HUES6 (cell line): ENCODE measurements at regions not wholly inside any gene's neighbourhood (a gene's known extent, or its start where the extent isn't known, plus 50 kb on each side); places are given as distances from the start of the nearest gene placed in this dataset.
"Not testable (repeated sequence)": the region's sequence is repeated elsewhere in the genome, so short reads cannot be mapped to it uniquely, and the experiment has no call there.

Source experiments
- H3K27ac ChIP-seq: 2 replicates; pipeline ENCODE4 v1.7.0; 2013; ENCODE audit warnings: low read depth, mild to moderate bottlenecking, low read length, inconsistent platforms
- H3K27me3 ChIP-seq: 2 replicates; pipeline ENCODE4 v1.6.1; 2013; ENCODE audit warnings: low read length; ENCODE audit not compliant: control insufficient read depth, insufficient read depth
- H3K36me3 ChIP-seq: 2 replicates; pipeline ENCODE4 v1.6.1; 2013; ENCODE audit warnings: low read length; ENCODE audit not compliant: control insufficient read depth, insufficient read depth
- H3K4me1 ChIP-seq: 2 replicates; pipeline ENCODE4 v1.6.1; 2013; ENCODE audit warnings: low read length; ENCODE audit not compliant: control insufficient read depth, insufficient read depth
- H3K4me3 ChIP-seq: 2 replicates; pipeline ENCODE4 v1.5.1; 2013; ENCODE audit warnings: low read depth, low read length
- H3K9ac ChIP-seq: one replicate; pipeline ENCODE4 v1.6.1; 2013; ENCODE audit warnings: mild to moderate bottlenecking, low read length
- H3K9me3 ChIP-seq: 2 replicates; pipeline ENCODE4 v1.6.1; 2013; ENCODE audit warnings: low read depth, low read length; ENCODE audit not compliant: control insufficient read depth, insufficient read depth

DNA sequence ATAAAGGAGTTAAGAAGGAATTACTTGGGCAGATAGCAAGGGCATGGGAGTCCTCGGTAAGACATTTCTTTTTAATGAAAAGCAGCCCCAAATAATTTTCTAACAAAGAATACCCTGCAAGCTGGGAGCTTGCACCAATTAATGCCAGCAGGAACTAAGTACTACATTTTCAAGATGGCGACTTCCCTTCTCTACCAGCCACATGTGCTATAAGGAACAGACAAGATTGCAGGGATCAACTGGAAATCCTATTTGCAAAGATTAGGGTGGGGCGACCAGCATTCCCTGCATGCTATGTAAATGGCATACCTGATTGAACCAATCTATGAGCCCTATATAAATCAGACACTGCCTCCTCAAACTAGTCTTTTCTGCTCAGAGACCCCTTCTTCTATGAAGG, 827.5 kb downstream of the ADCYAP1 start:
- Histone ChIP-seq H3K4me3 (no peak overlapping the region), H3K36me3 (no peaks in the 10 kb centered on the region), H3K4me1 (no peaks in the 10 kb centered on the region), H3K27ac (no peak overlapping the region), H3K27me3 (no peaks in the 10 kb centered on the region), H3K9ac (no peak overlapping the region), H3K9me3 (no peaks in the 10 kb centered on the region)

DNA sequence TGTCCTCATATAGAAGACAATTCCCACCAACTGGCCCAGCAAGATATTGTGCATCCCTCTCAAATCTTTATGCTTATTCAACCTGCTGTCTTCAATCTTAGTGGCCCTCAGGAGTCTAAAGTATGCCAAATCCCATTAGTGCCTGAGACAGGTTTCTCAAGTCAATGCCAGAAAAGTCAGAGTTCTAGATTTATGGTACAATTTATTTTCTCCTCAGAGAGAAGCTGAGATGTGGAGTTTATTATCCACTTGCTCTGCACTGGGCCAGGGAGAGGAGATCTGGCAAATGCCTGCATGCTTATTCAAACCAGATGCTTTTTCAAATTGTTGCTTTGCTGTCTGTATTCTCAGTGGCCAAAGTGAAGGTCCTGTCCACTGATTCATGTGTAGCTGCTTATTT, 825.2 kb downstream of the METTL4 start:
- no peaks in the 10 kb centered on the region for H3K27me3 ChIP-seq
- no peaks in the 10 kb centered on the region for H3K36me3 ChIP-seq
- no peak overlapping the region for H3K27ac ChIP-seq
- H3K4me1 ChIP-seq: no peaks in the 10 kb centered on the region
- no peak overlapping the region for H3K4me3 ChIP-seq
- H3K9me3 ChIP-seq: no peaks in the 10 kb centered on the region
- no peak overlapping the region for H3K9ac ChIP-seq

DNA sequence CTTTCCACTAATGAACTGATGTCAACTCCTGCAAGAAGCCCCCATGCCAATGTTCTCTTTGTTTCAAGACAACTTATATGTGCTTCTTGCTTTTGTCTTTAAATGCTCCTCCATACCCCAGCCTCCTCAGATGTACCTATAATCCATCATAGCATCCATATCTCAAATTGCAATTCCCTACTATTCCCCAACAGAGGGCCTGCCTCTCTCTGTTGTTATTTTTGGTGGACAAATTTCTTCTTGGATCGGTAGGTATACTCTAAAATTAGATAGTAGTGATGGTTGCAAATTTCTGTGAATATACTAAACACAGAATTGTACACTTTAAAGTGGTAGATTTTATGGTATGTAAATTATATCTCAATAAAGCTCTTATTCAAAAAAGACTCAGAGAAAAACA, 820.1 kb downstream of the METTL4 start:
- no peaks in the 10 kb centered on the region for H3K9me3 ChIP-seq

DNA sequence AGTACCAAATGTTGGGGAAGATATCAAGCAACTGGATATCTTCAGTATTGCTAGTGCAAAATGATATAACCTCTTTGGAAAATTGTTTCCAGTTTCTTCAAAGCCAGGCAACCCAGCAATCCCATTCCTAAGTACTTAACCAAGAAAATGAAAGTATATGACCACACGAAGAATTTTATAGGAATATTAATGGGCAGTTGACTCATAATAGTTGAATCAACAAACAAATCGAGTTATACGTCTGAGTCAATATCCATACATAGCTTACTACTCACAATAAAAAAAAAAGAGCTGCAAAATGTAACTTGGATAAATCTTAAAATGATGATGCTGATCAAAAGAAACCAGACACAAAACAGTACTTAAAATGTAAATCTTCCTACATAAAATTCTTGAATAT, 810.4 kb downstream of the METTL4 start:
- Histone ChIP-seq H3K9ac (no peak overlapping the region), H3K9me3 (no peaks in the 10 kb centered on the region), H3K4me1 (no peaks in the 10 kb centered on the region), H3K36me3 (no peaks in the 10 kb centered on the region), H3K4me3 (no peak overlapping the region), H3K27ac (no peak overlapping the region), H3K27me3 (no peaks in the 10 kb centered on the region)

More for the DNA sequence above, 820.1 kb downstream of the METTL4 start:
- H3K4me3 ChIP-seq: no peak overlapping the region
- no peaks in the 10 kb centered on the region for H3K36me3 ChIP-seq
- H3K27ac ChIP-seq: no peak overlapping the region
- H3K27me3 ChIP-seq: no peaks in the 10 kb centered on the region
- no peak overlapping the region for H3K9ac ChIP-seq
- H3K4me1 ChIP-seq: no peaks in the 10 kb centered on the region

- Histone ChIP-seq H3K9me3 (no peaks in the 10 kb centered on the region), H3K36me3 (no peaks in the 10 kb centered on the region), H3K4me1 (no peaks in the 10 kb centered on the region), H3K27me3 (no peaks in the 10 kb centered on the region), H3K9ac (no peak overlapping the region), H3K27ac (no peak overlapping the region), H3K4me3 (no peak overlapping the region)
Measured at GRCh38 chr18:1774261-1774660, 797.0 kb downstream of the METTL4 start.

GRCh38 chr18:1777843-1778242, 793.5 kb downstream of the METTL4 start:
- no peaks in the 10 kb centered on the region for H3K36me3 ChIP-seq
- no peak overlapping the region for H3K27ac ChIP-seq
- H3K9me3 ChIP-seq: no peaks in the 10 kb centered on the region
- H3K27me3 ChIP-seq: no peaks in the 10 kb centered on the region
- H3K4me3 ChIP-seq: no peak overlapping the region
- H3K9ac ChIP-seq: no peak overlapping the region
- no peaks in the 10 kb centered on the region for H3K4me1 ChIP-seq

- Histone ChIP-seq H3K27me3 (no peaks in the 10 kb centered on the region), H3K36me3 (no peaks in the 10 kb centered on the region), H3K4me1 (no peaks in the 10 kb centered on the region), H3K9me3 (no peaks in the 10 kb centered on the region), H3K4me3 (no peak overlapping the region), H3K9ac (no peak overlapping the region), H3K27ac (no peak overlapping the region)
Measured at GRCh38 chr18:1778496-1779178, 792.7 kb downstream of the METTL4 start.

DNA sequence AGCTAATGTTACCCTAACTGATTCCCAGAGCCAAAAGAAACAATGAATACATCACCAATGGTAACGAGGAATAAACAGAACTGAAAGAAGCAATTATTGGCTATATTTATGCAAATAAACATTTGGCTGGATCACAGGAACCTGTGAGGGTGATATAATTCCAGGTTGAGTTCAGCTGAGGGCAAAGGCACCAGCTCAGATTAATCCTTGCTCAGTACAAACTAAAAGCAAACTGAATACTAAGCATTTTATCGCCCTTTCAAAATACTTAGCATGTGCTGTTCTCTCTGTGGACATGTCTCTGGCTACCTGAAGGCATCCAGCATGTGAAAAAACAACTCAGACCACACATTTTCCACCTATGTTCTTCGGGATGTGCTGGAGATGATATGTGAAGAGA, 791.7 kb downstream of the METTL4 start:
- H3K4me1 ChIP-seq: no peaks in the 10 kb centered on the region

DNA sequence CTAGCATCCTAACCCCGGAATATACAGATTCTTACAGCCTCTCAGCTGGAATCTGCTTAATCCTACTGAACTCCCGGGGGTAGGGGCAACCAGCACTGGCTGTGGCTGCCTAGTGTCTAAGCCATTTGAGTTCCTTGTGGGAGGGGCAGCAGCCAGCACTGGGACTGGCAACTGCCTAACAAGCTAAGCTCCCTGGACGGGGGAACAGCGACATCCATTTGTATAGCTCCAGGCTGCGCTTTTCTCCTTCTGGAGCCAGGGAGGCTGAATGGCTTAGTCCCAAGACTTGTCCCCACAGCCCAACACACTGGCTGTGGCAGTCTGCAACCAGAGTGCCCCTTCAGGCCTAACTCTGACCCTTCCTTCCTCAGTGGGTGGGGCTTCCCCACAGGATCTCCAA, 787.2 kb downstream of the METTL4 start:
- Histone ChIP-seq H3K9ac (no peak overlapping the region), H3K27me3 (no peaks in the 10 kb centered on the region), H3K27ac (no peak overlapping the region), H3K4me1 (no peaks in the 10 kb centered on the region), H3K4me3 (no peak overlapping the region), H3K9me3 (no peaks in the 10 kb centered on the region), H3K36me3 (no peaks in the 10 kb centered on the region)

More for the DNA sequence above, 791.7 kb downstream of the METTL4 start:
- Histone ChIP-seq H3K27me3 (no peaks in the 10 kb centered on the region), H3K36me3 (no peaks in the 10 kb centered on the region), H3K9ac (no peak overlapping the region), H3K4me3 (no peak overlapping the region), H3K9me3 (no peaks in the 10 kb centered on the region), H3K27ac (no peak overlapping the region)

DNA sequence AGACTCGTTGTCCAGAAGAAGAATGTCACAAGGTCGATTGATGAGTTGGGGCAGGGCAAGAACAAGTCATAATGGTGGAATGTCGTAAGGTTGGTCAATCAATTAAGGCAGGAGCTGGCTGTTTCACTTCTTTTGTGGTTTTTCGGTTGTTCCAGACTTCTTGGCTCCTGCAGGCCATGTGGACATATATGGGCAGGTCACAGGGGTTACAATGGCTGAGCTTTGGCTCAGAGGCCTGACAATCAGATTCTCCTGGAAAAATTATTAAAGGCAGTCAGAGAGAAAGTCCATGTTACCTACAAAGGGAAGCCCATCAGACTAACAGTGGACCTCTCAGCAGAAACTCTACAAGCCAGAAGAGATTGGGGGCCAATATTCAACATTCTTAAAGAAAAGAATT, 785.3 kb downstream of the METTL4 start:
- H3K4me3 ChIP-seq, H3K27ac ChIP-seq, H3K9ac ChIP-seq: not testable (repeated sequence)

DNA sequence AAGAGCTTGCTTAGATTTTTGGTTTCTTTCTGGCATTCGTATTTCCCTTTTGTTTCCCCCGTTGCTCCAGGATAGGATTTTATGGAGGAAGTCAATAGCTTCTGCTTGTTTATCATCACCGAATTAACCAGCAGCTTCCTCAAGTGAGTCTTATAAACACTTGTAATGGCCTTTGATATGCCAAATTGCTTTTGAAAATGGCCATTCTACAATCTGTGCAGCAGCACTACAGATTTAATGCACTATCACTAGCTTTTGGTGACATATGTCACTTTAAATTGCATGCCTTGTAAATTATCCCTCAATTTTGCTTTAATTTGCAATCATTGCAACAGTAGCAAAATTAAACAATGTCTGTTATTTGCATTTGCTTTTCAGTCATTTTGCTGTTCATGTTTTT, 774.7 kb downstream of the METTL4 start:
- Histone ChIP-seq H3K9ac (no peak overlapping the region), H3K27me3 (no peaks in the 10 kb centered on the region), H3K36me3 (no peaks in the 10 kb centered on the region), H3K4me3 (no peak overlapping the region), H3K27ac (no peak overlapping the region), H3K4me1 (no peaks in the 10 kb centered on the region), H3K9me3 (peaks cover 3% of the 10 kb centered on the region; the same call in 1 of the 2 replicates)

More for the DNA sequence above, 785.3 kb downstream of the METTL4 start:
- not testable (repeated sequence) for H3K4me1 ChIP-seq, H3K36me3 ChIP-seq, H3K9me3 ChIP-seq, H3K27me3 ChIP-seq
